PC-3 (cell line): ENCODE measurements at regions not wholly inside any gene's neighbourhood (a gene's known extent, or its start where the extent isn't known, plus 50 kb on each side); places are given as distances from the start of the nearest gene placed in this dataset.

ENCODE experiments used
- ATAC-seq: fragments of 200-7000 bp; cut with Tn5 transposase; 2 replicates; pipeline ENCODE4 v1.9.1; 2020; ENCODE audit warnings: mild to moderate bottlenecking, moderate library complexity
- BruUV-seq: library from RNA; stranded (reverse); fragments of 400-500 nt; replicated peaks from 2 replicates; lab custom pipeline; 2021; lab: Mats Ljungman, UMichigan
- CTCF ChIA-PET: fragments of 300-600 bp; sonication (Branson Sonifier 250); formaldehyde crosslinking; loops from one replicate; lab custom pipeline; 2022; ENCODE audit warnings: antibody characterized with exemption; lab: Charles Lee
- POLR2A ChIA-PET: fragments of 300-600 bp; sonication (Branson Sonifier 250); formaldehyde crosslinking; loops from one replicate; lab custom pipeline; 2022; ENCODE audit warnings: antibody characterized with exemption; ENCODE audit not compliant: unreplicated experiment; lab: Charles Lee
- DNase-seq: peaks from one replicate; pipeline ENCODE4 v3.0.0-alpha.2; 2015
- H2AFZ ChIP-seq: fragments of 300-600 bp; sonication (generic); 2 replicates; pipeline ENCODE4 v1.6.0; 2016; ENCODE audit warnings: antibody characterized with exemption, low read length
- H3F3A ChIP-seq: fragments of 300-600 bp; sonication (generic); one replicate; pipeline ENCODE4 v1.6.0; 2017; ENCODE audit warnings: antibody characterized with exemption, low read length, control low read depth, mild to moderate bottlenecking; ENCODE audit not compliant: unreplicated experiment
- H3K27ac ChIP-seq: fragments of 300-600 bp; sonication (generic); 2 replicates; pipeline ENCODE4 v1.5.1; 2016; ENCODE audit warnings: mild to moderate bottlenecking, low read length
- H3K27me3 ChIP-seq: fragments of 300-600 bp; sonication (generic); 2 replicates; pipeline ENCODE4 v1.6.1; 2016; ENCODE audit warnings: low read length, mixed read lengths
- H3K36me3 ChIP-seq: fragments of 300-600 bp; sonication (generic); 2 replicates; pipeline ENCODE4 v1.6.1; 2016; ENCODE audit warnings: low read depth, mixed run types, low read length, mixed read lengths
- H3K4me1 ChIP-seq: fragments of 300-600 bp; sonication (generic); 2 replicates; pipeline ENCODE4 v1.5.1; 2016; ENCODE audit warnings: low read length; ENCODE audit not compliant: insufficient read depth
- H3K4me2 ChIP-seq: fragments of 300-600 bp; sonication (generic); 2 replicates; pipeline ENCODE4 v1.6.0; 2016; ENCODE audit warnings: low read length
- H3K4me3 ChIP-seq: fragments of 300-600 bp; sonication (generic); 2 replicates; pipeline ENCODE4 v1.5.1; 2016; ENCODE audit warnings: mild to moderate bottlenecking, low read length, mixed read lengths
- H3K79me2 ChIP-seq: fragments of 300-600 bp; sonication (generic); 2 replicates; pipeline ENCODE4 v1.6.1; 2017; ENCODE audit warnings: low read length, mixed read lengths
- H3K9ac ChIP-seq: fragments of 300-600 bp; sonication (generic); 2 replicates; pipeline ENCODE4 v1.6.0; 2016; ENCODE audit warnings: mild to moderate bottlenecking, low read length
- H3K9me2 ChIP-seq: fragments of 300-600 bp; sonication (generic); replicated peaks from 2 replicates; pipeline ENCODE4 v1.6.1; 2016; ENCODE audit warnings: mixed run types, low read length, mixed read lengths
- H3K9me3 ChIP-seq: fragments of 300-600 bp; sonication (generic); 2 replicates; pipeline ENCODE4 v1.6.1; 2016; ENCODE audit warnings: low read length, mixed read lengths
- H4K20me1 ChIP-seq: fragments of 300-600 bp; sonication (generic); 2 replicates; pipeline ENCODE4 v1.6.1; 2016; ENCODE audit warnings: low read length, mixed read lengths
- EZH2 ChIP-seq: fragments of 300-600 bp; sonication (generic); IDR thresholded peaks from one replicate; pipeline ENCODE4 v1.6.1; 2017; ENCODE audit warnings: antibody characterized with exemption, mild to moderate bottlenecking, low read length; ENCODE audit not compliant: unreplicated experiment
- EZH2phosphoT487 ChIP-seq: fragments of 300-600 bp; sonication (generic); IDR thresholded peaks from 2 replicates; pipeline ENCODE4 v1.6.1; 2018; ENCODE audit warnings: mild to moderate bottlenecking, antibody characterized with exemption, low read length, borderline replicate concordance
- intact Hi-C: fragments of 100-400 bp; cut with micrococcal nuclease; formaldehyde crosslinking; loops from 2 replicates; pipeline ENCODE4 v1.9.0; 2023
- TF ChIP-seq, protein P1 (sequence below): fragments of 300-600 bp; sonication (generic); conservative IDR thresholded peaks from 2 replicates; pipeline ENCODE4 v1.5.1; 2017; ENCODE audit warnings: antibody characterized with exemption, low read depth, mild to moderate bottlenecking, low read length

DNA sequence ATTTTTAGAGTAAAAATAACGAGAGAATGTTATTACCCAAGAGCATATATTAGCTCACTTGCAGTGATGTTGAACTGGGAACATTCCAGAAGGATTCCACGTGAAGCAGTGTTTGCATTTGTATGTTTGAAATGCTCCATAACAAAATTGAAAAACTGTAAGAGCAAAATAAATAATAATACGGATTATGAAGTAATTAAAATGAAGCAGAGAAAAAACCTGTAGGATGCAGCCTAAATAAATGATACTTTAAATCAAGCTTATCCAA, 203.3 kb downstream of the BAMBI start:
- Histone ChIP-seq H3K79me2 (no peaks in the 10 kb centered on the region), H3K27ac (no peak overlapping the region), H4K20me1 (no peaks in the 10 kb centered on the region), H3K9me3 (no peaks in the 10 kb centered on the region), H3K4me3 (no peak overlapping the region), H3K36me3 (no peaks in the 10 kb centered on the region), H3K4me1 (peaks cover 24% of the 10 kb centered on the region), H3K27me3 (no peaks in the 10 kb centered on the region), H3K9ac (no peak overlapping the region), H3F3A (peaks cover 4% of the 10 kb centered on the region), H3K9me2 (no peaks in the 10 kb centered on the region), H3K4me2 (no peak overlapping the region), H2AFZ (no peak overlapping the region)
- intact Hi-C loops = loop anchor here (5.0 kb wide), 1 partner anchor 203 kb away; the partner anchor contains the start of gene BAMBI
- CTCF ChIA-PET = no interaction called here
- ATAC-seq (no peak), DNase-seq (no peak)
- TF ChIP-seq EZH2 (no peak), EZH2phosphoT487 (no peak)
- TF ChIP-seq, protein P1, sequence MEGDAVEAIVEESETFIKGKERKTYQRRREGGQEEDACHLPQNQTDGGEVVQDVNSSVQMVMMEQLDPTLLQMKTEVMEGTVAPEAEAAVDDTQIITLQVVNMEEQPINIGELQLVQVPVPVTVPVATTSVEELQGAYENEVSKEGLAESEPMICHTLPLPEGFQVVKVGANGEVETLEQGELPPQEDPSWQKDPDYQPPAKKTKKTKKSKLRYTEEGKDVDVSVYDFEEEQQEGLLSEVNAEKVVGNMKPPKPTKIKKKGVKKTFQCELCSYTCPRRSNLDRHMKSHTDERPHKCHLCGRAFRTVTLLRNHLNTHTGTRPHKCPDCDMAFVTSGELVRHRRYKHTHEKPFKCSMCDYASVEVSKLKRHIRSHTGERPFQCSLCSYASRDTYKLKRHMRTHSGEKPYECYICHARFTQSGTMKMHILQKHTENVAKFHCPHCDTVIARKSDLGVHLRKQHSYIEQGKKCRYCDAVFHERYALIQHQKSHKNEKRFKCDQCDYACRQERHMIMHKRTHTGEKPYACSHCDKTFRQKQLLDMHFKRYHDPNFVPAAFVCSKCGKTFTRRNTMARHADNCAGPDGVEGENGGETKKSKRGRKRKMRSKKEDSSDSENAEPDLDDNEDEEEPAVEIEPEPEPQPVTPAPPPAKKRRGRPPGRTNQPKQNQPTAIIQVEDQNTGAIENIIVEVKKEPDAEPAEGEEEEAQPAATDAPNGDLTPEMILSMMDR = no peak
- no TSS peak for BruUV-seq
- POLR2A ChIA-PET = no interaction called here

DNA sequence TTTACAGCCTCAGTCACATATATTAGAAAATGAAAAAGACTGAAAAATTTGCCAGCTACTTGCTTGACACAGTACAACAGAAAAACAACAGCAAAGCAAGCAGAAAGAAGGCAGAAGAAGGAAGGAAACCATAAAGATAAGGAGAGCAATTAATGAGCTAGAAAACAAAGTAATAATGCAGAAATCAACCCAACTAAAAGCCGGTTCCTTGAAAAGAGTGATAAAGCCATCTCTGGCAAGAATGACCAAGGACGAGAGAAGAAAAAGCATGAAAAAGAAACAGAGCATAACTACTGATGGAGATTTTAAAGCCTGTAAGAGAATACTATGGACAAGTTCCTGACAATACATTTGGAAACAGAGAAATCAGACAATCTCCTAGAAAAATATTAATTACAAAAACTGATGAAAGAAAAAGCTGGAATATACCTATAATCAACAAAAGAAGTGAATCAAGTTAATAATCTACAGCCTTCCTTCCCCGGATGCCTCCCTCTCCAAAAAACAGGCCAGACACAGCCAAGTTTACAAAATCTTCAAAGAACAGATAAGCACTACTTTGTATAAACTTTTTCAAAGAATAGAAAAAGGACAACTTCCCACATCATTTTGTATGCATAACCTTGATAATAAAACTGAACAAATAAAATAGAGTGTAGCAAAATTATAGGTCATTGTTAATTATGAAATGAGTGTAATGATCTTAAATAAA, 204.0 kb downstream of the BAMBI start:
- Histone ChIP-seq H3K27me3 (no peaks in the 10 kb centered on the region), H3F3A (peaks cover 4% of the 10 kb centered on the region), H2AFZ (no peak overlapping the region), H3K27ac (no peak overlapping the region), H3K9me2 (no peaks in the 10 kb centered on the region), H3K4me1 (peaks cover 24% of the 10 kb centered on the region), H3K9me3 (no peaks in the 10 kb centered on the region), H3K9ac (no peak overlapping the region), H3K4me2 (no peak overlapping the region), H3K4me3 (no peak overlapping the region), H3K79me2 (no peaks in the 10 kb centered on the region), H4K20me1 (no peaks in the 10 kb centered on the region), H3K36me3 (no peaks in the 10 kb centered on the region)
- ChIA-PET POLR2A (no interaction called here), CTCF (no interaction called here)
- DNase-seq (no peak), ATAC-seq (no peak)
- intact Hi-C loops = loop anchor here (5.0 kb wide), 1 partner anchor 204 kb away; the partner anchor contains the start of gene BAMBI
- BruUV-seq = no TSS peak
- TF ChIP-seq, protein P1 = no peak
- TF ChIP-seq EZH2phosphoT487 (no peak), EZH2 (no peak)

DNA sequence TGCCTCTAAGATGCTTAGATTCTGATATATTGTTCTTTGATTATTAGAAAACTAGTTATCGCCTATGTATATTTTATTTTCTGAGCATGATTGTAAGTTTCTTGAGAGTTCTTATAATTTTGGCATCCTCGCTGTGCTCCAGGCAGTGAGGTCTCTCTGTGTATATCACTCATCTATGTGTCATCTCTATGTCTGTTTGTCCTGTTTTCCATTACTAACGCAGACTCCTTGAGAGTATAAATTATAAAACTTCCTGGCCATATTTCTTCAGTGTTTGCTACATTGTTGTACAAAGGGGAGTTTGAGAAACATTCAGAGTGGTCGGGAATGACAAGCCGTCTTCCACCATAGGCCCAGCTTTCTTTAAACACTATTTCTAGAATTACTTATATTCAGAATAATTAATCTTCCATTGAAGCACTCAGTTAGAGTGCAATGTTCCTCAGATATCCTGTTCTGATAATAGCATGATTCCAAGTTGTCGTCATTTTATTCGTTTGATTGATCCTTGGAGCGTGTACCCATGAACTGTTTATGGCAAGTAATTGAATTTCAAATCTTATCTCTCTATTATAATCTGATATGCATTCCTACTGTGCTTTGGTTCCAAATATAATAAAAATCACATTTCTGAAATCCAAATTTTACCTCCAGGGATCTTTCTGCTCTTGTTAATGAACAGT, 206.6 kb downstream of the BAMBI start:
- Histone ChIP-seq H3F3A (peaks cover 4% of the 10 kb centered on the region), H3K27me3 (no peaks in the 10 kb centered on the region), H3K9ac (peak overlapping the region; percentile 86), H3K4me1 (peaks cover 24% of the 10 kb centered on the region), H2AFZ (no peak overlapping the region), H3K79me2 (no peaks in the 10 kb centered on the region), H3K27ac (peak overlapping the region; percentile 100), H3K36me3 (no peaks in the 10 kb centered on the region), H3K4me3 (peak overlapping the region; percentile 51; the same call in 1 of the 2 replicates), H3K9me2 (no peaks in the 10 kb centered on the region), H3K9me3 (no peaks in the 10 kb centered on the region), H3K4me2 (peak overlapping the region; percentile 78), H4K20me1 (no peaks in the 10 kb centered on the region)
- no TSS peak for BruUV-seq
- intact Hi-C loops = loop anchor here (5.0 kb wide), 1 partner anchor 207 kb away; the partner anchor contains the start of gene BAMBI
- CTCF ChIA-PET = no interaction called here
- POLR2A ChIA-PET = no interaction called here
- ATAC-seq (peak; percentile 86), DNase-seq (peak; percentile 69)
- TF ChIP-seq, protein P1 = no peak
- TF ChIP-seq EZH2 (no peak), EZH2phosphoT487 (no peak)
